Lower leg skin (tissue), 4 donors: ENCODE measurements at regions not wholly inside any gene's neighbourhood (a gene's known extent, or its start where the extent isn't known, plus 50 kb on each side); places are given as distances from the start of the nearest gene placed in this dataset.

Experiments used
- DNase-seq, 2 donors: peaks; one replicate each; pipeline ENCODE4 v3.0.0-alpha.2; 2019; ENCODE audit warnings: low spot score in 2 of 2
- H3K4me3 ChIP-seq: fragments of 200-600 bp; sonication (generic); 2 replicates; pipeline ENCODE4 v1.5.1; 2017; ENCODE audit warnings: mild to moderate bottlenecking, low read depth; ENCODE audit not compliant: poor library complexity, severe bottlenecking
- CTCF ChIP-seq, 3 donors: fragments of 450-650 bp; IDR thresholded peaks; one replicate each; pipeline ENCODE4 v1.5.1; 2016; ENCODE audit warnings: antibody characterized with exemption in 3 of 3, mild to moderate bottlenecking in 3 of 3, moderate library complexity in 2 of 3
- POLR2A ChIP-seq, 2 donors: fragments of 450-650 bp; IDR thresholded peaks; one replicate each; pipeline ENCODE4 v1.6.1; 2016 to 2017; ENCODE audit warnings: antibody characterized with exemption in 2 of 2, mild to moderate bottlenecking in 1 of 2, moderate library complexity in 1 of 2
- WGBS, 2 donors: methylation state at CpG; one replicate each; pipeline ENCODE4 v1.1.5; 2018; 5-methylcytosine and 5-hydroxymethylcytosine counted together
- intact Hi-C: fragments of 100-400 bp; cut with DNase I; formaldehyde crosslinking; loops from one replicate; pipeline ENCODE4 v1.15.0; 2023; ENCODE audit warnings: low total_unique reads

DNA sequence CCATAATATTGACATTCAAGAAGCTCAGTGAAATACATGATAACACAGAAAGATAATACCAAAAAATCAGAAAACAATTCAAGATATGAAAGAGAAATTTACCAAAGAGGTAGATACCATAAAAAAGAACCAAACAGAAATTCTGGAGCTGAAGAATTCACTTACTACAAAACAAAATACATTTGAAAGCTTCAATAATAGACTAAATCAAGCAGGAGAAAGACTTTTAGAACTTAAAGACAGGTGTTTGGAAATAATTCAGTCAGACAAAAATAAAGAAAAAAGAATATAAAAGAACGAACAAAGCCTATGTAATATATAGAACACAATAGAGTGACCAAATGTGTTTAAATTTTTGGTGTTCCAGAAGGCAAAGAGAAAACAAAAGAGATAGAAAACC is 158.7 kb downstream of the MOBP start:
- WGBS, 2 donors: 74 to 89% methylated on average over 1 of the region's 1 CpG
- TF ChIP-seq CTCF (IDR thresholded peaks at IDR 0.05) (no peak), POLR2A (IDR thresholded peaks at IDR 0.05) (no peak)
- H3K4me3 ChIP-seq: no peak overlapping the region
- intact Hi-C loops: no loop called here
- no peak for DNase-seq

DNA sequence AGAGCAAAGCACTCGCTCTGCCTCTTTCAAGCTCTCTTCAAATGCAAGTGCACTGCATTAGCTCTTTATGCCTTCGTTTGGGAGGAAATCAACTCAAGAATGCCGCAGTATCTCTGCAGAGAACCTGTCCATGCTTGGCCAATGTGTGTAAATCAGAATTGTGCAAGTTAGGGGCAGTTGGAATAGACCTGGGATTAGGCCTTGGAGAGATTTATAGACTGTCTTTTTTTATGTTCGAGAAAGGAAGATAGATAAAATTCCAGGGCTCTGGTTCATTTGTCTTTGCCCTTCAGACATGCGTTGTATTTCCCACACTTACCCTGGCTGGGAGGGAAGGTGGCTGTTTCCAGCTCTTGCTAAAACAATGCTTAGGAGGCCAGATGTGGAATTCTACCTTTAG is 163.7 kb downstream of the MOBP start:
- TF ChIP-seq POLR2A (IDR thresholded peaks at IDR 0.05) (no peak), CTCF (IDR thresholded peaks at IDR 0.05) (no peak)
- intact Hi-C loops: no loop called here
- 30 to 39% methylated on average over 5 of the region's 5 CpGs for WGBS, 2 donors
- H3K4me3 ChIP-seq: no peak overlapping the region
- no peak for DNase-seq

DNA sequence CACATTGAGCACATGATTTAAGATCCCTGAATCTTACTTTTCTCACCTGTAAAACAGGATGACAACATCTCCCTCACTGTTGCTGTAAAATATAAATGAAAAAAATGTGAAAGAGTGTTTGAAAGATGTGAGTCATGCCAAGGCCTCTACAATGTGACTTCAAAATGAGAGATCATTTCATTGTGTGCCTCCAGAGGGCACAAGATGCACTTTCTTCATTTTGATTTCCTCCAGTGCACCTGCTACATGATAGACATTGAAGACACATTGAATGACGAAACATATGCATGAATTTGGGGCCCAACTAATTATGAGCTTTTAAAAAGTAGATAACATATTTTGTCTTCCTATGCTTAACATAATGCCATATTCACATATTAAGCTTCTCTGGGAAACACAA is 170.3 kb downstream of the MOBP start:
- DNase-seq: no peak
- no peak overlapping the region for H3K4me3 ChIP-seq
- 70 to 87% methylated on average over 1 of the region's 1 CpG for WGBS, 2 donors
- TF ChIP-seq CTCF (IDR thresholded peaks at IDR 0.05) (no peak), POLR2A (IDR thresholded peaks at IDR 0.05) (no peak)
- intact Hi-C loops: no loop called here

DNA sequence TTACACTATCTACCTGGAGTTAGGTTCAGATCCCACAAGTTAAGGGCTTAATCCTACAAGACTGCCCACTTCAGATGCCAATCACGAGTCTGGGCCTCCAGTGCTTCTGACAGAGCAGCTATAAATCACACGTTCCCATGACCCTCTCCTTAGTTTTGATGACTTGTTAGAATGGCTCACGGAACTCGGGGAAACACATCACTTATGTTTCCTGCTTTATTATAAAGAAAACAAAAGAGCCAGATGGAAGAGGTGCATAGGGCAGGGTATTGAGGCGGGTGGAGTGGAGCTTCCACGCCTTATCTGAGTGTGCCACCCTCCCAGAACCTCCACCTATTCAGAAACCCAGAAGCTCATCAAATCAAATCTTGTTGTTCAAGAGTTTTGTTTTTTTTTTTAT is 170.8 kb downstream of the MOBP start:
- no peak for DNase-seq
- H3K4me3 ChIP-seq: no peak overlapping the region
- no peak for TF ChIP-seq POLR2A (IDR thresholded peaks at IDR 0.05)
- TF ChIP-seq CTCF (IDR thresholded peaks at IDR 0.05): no peak
- intact Hi-C loops: no loop called here
- 62 to 71% methylated on average over 6 of the region's 6 CpGs for WGBS, 2 donors

- intact Hi-C loops: no loop called here
- WGBS, 2 donors: 57 to 60% methylated on average over 5 of the region's 5 CpGs
- TF ChIP-seq CTCF (IDR thresholded peaks at IDR 0.05) (no peak), POLR2A (IDR thresholded peaks at IDR 0.05) (no peak)
- H3K4me3 ChIP-seq: no peak overlapping the region
- DNase-seq: peak in 1 of 2 donors; percentile 22
Measured at GRCh38 chr3:39639344-39640236, 169.8 kb upstream of the MYRIP start.

GRCh38 chr3:39641274-39641673 is 168.1 kb upstream of the MYRIP start:
- intact Hi-C loops: no loop called here
- no peak for DNase-seq
- H3K4me3 ChIP-seq: no peak overlapping the region
- TF ChIP-seq POLR2A (IDR thresholded peaks at IDR 0.05) (no peak), CTCF (IDR thresholded peaks at IDR 0.05) (no peak)
- 70 to 84% methylated on average over 4 of the region's 4 CpGs for WGBS, 2 donors
